ENCODE measurements at regions not wholly inside any gene's neighbourhood (a gene's known extent, or its start where the extent isn't known, plus 50 kb on each side); places are given as distances from the start of the nearest gene placed in this dataset.

GRCh38 chr1:229949500-229949899, 117.5 kb upstream of the GALNT2 start:
- ChIA-PET POLR2A (no interaction called here), CTCF (no interaction called here)
- TF ChIP-seq, protein P1, sequence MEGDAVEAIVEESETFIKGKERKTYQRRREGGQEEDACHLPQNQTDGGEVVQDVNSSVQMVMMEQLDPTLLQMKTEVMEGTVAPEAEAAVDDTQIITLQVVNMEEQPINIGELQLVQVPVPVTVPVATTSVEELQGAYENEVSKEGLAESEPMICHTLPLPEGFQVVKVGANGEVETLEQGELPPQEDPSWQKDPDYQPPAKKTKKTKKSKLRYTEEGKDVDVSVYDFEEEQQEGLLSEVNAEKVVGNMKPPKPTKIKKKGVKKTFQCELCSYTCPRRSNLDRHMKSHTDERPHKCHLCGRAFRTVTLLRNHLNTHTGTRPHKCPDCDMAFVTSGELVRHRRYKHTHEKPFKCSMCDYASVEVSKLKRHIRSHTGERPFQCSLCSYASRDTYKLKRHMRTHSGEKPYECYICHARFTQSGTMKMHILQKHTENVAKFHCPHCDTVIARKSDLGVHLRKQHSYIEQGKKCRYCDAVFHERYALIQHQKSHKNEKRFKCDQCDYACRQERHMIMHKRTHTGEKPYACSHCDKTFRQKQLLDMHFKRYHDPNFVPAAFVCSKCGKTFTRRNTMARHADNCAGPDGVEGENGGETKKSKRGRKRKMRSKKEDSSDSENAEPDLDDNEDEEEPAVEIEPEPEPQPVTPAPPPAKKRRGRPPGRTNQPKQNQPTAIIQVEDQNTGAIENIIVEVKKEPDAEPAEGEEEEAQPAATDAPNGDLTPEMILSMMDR (IDR thresholded peaks at IDR 0.05) = no peak
- no peaks in the 10 kb centered on the region for H3K36me3 Mint-ChIP-seq (ENCODE audit: low read depth)
- intact Hi-C loops (cut with micrococcal nuclease) = no loop called here
- H3K4me3 Mint-ChIP-seq = no peak overlapping the region
- DNase-seq = no peak
- no peak overlapping the region for H3K27ac Mint-ChIP-seq
- H3K9me3 Mint-ChIP-seq = no peaks in the 10 kb centered on the region
- ATAC-seq = no peak
- peaks cover 3% of the 10 kb centered on the region for H3K27me3 Mint-ChIP-seq
- peaks cover 4% of the 10 kb centered on the region for H3K4me1 Mint-ChIP-seq (ENCODE audit: low read depth)

DNA sequence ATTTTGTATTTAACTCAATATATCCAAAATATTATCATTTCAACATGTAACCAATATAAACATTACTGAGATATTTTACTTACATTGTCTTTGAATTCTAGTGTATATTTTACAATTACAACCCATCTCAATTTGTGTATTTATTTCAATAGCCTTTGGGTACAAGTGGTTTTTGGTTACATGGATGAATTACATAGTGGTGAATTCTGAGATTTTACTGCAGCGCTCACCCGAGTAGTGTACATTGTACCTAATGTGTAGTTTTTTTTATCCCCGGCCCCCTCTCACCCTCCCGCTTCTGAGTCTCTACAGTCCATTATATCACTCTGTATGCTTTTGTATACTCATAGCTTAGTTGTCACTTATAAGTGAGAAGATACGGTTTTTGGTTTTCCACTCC, 117.0 kb upstream of the GALNT2 start:
- ATAC-seq (no peak), DNase-seq (no peak)
- Mint-ChIP-seq H3K4me3 (no peak overlapping the region), H3K9me3 (no peaks in the 10 kb centered on the region), H3K27me3 (peaks cover 3% of the 10 kb centered on the region), H3K4me1 (ENCODE audit: low read depth) (peaks cover 4% of the 10 kb centered on the region), H3K36me3 (ENCODE audit: low read depth) (no peaks in the 10 kb centered on the region), H3K27ac (no peak overlapping the region)
- POLR2A ChIA-PET = no interaction called here
- CTCF ChIA-PET = no interaction called here
- intact Hi-C loops (cut with micrococcal nuclease) = no loop called here
- TF ChIP-seq, protein P1 (IDR thresholded peaks at IDR 0.05) = no peak

- no peaks in the 10 kb centered on the region for H3K36me3 Mint-ChIP-seq (ENCODE audit: low read depth)
- H3K27me3 Mint-ChIP-seq = peaks cover 3% of the 10 kb centered on the region
- H3K27ac Mint-ChIP-seq = no peak overlapping the region
- ChIA-PET CTCF (no interaction called here), POLR2A (no interaction called here)
- DNase-seq = no peak
- TF ChIP-seq, protein P1 (IDR thresholded peaks at IDR 0.05) = no peak
- no peak for ATAC-seq
- H3K9me3 Mint-ChIP-seq = no peaks in the 10 kb centered on the region
- H3K4me1 Mint-ChIP-seq (ENCODE audit: low read depth) = peaks cover 4% of the 10 kb centered on the region
- intact Hi-C loops (cut with micrococcal nuclease) = no loop called here
- H3K4me3 Mint-ChIP-seq = no peak overlapping the region
Measured at GRCh38 chr1:229950908-229951307, 116.1 kb upstream of the GALNT2 start.

GRCh38 chr1:229951856-229952534, 115.0 kb upstream of the GALNT2 start:
- TF ChIP-seq, protein P1 (IDR thresholded peaks at IDR 0.05) = no peak
- DNase-seq (no peak), ATAC-seq (no peak)
- CTCF ChIA-PET = interaction anchor here (1.3 kb wide), 1 partner anchor 103 kb away, joined by 3 read pairs; no protein-coding TSS in a partner anchor
- Mint-ChIP-seq H3K4me3 (no peak overlapping the region), H3K27me3 (peaks cover 3% of the 10 kb centered on the region), H3K27ac (no peak overlapping the region), H3K36me3 (ENCODE audit: low read depth) (no peaks in the 10 kb centered on the region), H3K9me3 (no peaks in the 10 kb centered on the region), H3K4me1 (ENCODE audit: low read depth) (peaks cover 4% of the 10 kb centered on the region)
- POLR2A ChIA-PET = no interaction called here
- intact Hi-C loops (cut with micrococcal nuclease) = no loop called here

GRCh38 chr1:229952670-229953520, 114.1 kb upstream of the GALNT2 start:
- Mint-ChIP-seq H3K27ac (no peak overlapping the region), H3K9me3 (peaks cover 4% of the 10 kb centered on the region), H3K27me3 (peaks cover 3% of the 10 kb centered on the region), H3K4me1 (ENCODE audit: low read depth) (peaks cover 4% of the 10 kb centered on the region), H3K36me3 (ENCODE audit: low read depth) (peaks cover 3% of the 10 kb centered on the region), H3K4me3 (no peak overlapping the region)
- ATAC-seq = no peak
- ChIA-PET POLR2A (no interaction called here), CTCF (interaction anchor here (1.3 kb wide), 1 partner anchor 103 kb away, joined by 3 read pairs; no protein-coding TSS in a partner anchor)
- DNase-seq = no peak
- TF ChIP-seq, protein P1 (IDR thresholded peaks at IDR 0.05) = no peak
- intact Hi-C loops (cut with micrococcal nuclease) = no loop called here

All from activated CD8-positive, alpha-beta T cell treated with anti-CD3 and anti-CD28 coated beads for 36 hours (primary cell).